Keratinocyte (primary cell): ENCODE measurements at regions not wholly inside any gene's neighbourhood (a gene's known extent, or its start where the extent isn't known, plus 50 kb on each side); places are given as distances from the start of the nearest gene placed in this dataset.

Source experiments
- DNase-seq: peaks from one replicate; pipeline ENCODE4 v3.0.0-alpha.2; 2011; ENCODE audit warnings: low read depth, missing footprints, low spot score
- FAIRE-seq: peaks from 2 replicates; lab custom pipeline; 2011; peaks lifted over from hg19 to GRCh38; lab: Jason Lieb, UNC
- H2AFZ ChIP-seq: 2 replicates; pipeline ENCODE4 v1.6.0; 2012; ENCODE audit warnings: low read length, control low read depth, inconsistent platforms; ENCODE audit not compliant: control insufficient read depth
- H3K27ac ChIP-seq: 2 replicates; pipeline ENCODE4 v1.5.1; 2011; ENCODE audit warnings: low read length; ENCODE audit not compliant: control insufficient read depth, insufficient read depth
- H3K27me3 ChIP-seq: 3 replicates; pipeline ENCODE4 v1.6.0; 2011; ENCODE audit warnings: low read length; ENCODE audit not compliant: control insufficient read depth, insufficient read depth; ENCODE audit errors: extremely low read depth
- H3K36me3 ChIP-seq, 2 experiments: 2 replicates in 1 of 2; 3 replicates in 1 of 2; pipeline ENCODE4 v1.5.1; 2011; ENCODE audit warnings: low read length in 2 of 2, mild to moderate bottlenecking in 1 of 2; ENCODE audit not compliant: control insufficient read depth in 2 of 2, insufficient read depth in 2 of 2; ENCODE audit errors: extremely low read depth in 1 of 2
- H3K4me1 ChIP-seq: 3 replicates; pipeline ENCODE4 v1.5.1; 2011; ENCODE audit warnings: low read length; ENCODE audit not compliant: control insufficient read depth, insufficient read depth; ENCODE audit errors: extremely low read depth
- H3K4me2 ChIP-seq: 3 replicates; pipeline ENCODE4 v1.6.0; 2011; ENCODE audit warnings: low read depth, low read length; ENCODE audit not compliant: control insufficient read depth, insufficient read depth; ENCODE audit errors: extremely low read depth
- H3K4me3 ChIP-seq, 3 experiments: fragments of 200-600 bp in 1 of 3; sonication (generic) in 1 of 3; 2 replicates in 2 of 3; 3 replicates in 1 of 3; pipeline ENCODE4 v1.5.1; 2011 to 2016; ENCODE audit warnings: low read length in 3 of 3, mild to moderate bottlenecking in 3 of 3, control low read depth in 2 of 3, inconsistent platforms in 1 of 3, low read depth in 1 of 3, mixed read lengths in 1 of 3, mixed run types in 1 of 3, moderate library complexity in 1 of 3; ENCODE audit not compliant: control insufficient read depth in 2 of 3, insufficient read depth in 2 of 3; ENCODE audit errors: extremely low read depth in 1 of 3
- H3K79me2 ChIP-seq: 2 replicates; pipeline ENCODE4 v1.6.0; 2012; ENCODE audit warnings: low read length; ENCODE audit not compliant: control insufficient read depth, insufficient read depth
- H3K9ac ChIP-seq: 3 replicates; pipeline ENCODE4 v1.6.0; 2011; ENCODE audit warnings: low read length; ENCODE audit not compliant: control insufficient read depth, insufficient read depth; ENCODE audit errors: extremely low read depth
- H3K9me1 ChIP-seq: 3 replicates; pipeline ENCODE4 v1.6.0; 2011; ENCODE audit warnings: low read length; ENCODE audit not compliant: control insufficient read depth, insufficient read depth; ENCODE audit errors: extremely low read depth
- H3K9me3 ChIP-seq: 2 replicates; pipeline ENCODE4 v1.5.1; 2012; ENCODE audit warnings: low read depth, low read length; ENCODE audit not compliant: control insufficient read depth
- H4K20me1 ChIP-seq: 3 replicates; pipeline ENCODE4 v1.6.0; 2011; ENCODE audit warnings: low read length; ENCODE audit not compliant: control insufficient read depth, insufficient read depth; ENCODE audit errors: extremely low read depth
- CTCF ChIP-seq, 3 experiments: IDR thresholded peaks in 1 of 3; conservative IDR thresholded peaks in 1 of 3; optimal IDR thresholded peaks in 1 of 3; 2 replicates in 2 of 3; 3 replicates in 1 of 3; pipeline versions ENCODE3 to v1.5.1; 2011; ENCODE audit warnings: low read length in 3 of 3, mild to moderate bottlenecking in 3 of 3, moderate library complexity in 2 of 3, control low read depth in 1 of 3, inconsistent platforms in 1 of 3; ENCODE audit not compliant: insufficient read depth in 2 of 3; ENCODE audit errors: extremely low read depth in 1 of 3
- EZH2 ChIP-seq: IDR thresholded peaks from one replicate; pipeline ENCODE4 v1.6.1; 2012; ENCODE audit warnings: inconsistent platforms, mild to moderate bottlenecking, low read length, moderate library complexity
- dilution Hi-C: fragments of 300-500 bp; cut with MboI; formaldehyde crosslinking; loops from one replicate; pipeline ENCODE4 v1.7.0; 2020; ENCODE audit warnings: low sequenced_read_pairs; ENCODE audit not compliant: extremely low pct_ligation_motif_present

DNA sequence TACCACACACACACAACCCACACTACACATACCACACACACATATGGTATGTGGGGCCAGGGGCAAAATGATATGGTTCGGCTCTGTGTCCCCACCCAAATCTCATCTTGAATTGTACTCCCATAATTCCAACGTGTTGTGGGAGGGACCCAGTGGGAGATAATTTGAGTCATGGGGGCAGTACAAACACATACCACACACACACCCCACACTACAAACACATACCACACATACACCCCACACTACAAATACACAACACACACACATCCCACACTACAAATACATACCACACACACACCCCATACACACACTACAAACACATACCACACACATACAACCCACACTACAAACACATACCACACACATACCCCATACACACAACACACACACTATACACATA is 117.8 kb downstream of the TTC32 start:
- Histone ChIP-seq H3K36me3 (no peaks in the 10 kb centered on the region), H3K4me1 (peaks cover 9% of the 10 kb centered on the region), H3K27me3 (peaks cover 14% of the 10 kb centered on the region), H3K79me2 (no peaks in the 10 kb centered on the region), H3K9me1 (no peaks in the 10 kb centered on the region), H3K4me2 (no peak overlapping the region), H3K4me3 (no peak overlapping the region), H2AFZ (no peak overlapping the region), H3K27ac (no peak overlapping the region), H3K9ac (no peak overlapping the region), H4K20me1 (no peaks in the 10 kb centered on the region), H3K9me3 (no peaks in the 10 kb centered on the region)
- dilution Hi-C loops = no loop called here
- FAIRE-seq (no peak), DNase-seq (no peak)
- TF ChIP-seq CTCF (optimal IDR thresholded peaks at IDR 0.05 in 1 of 3, IDR thresholded peaks at IDR 0.05 in 1 of 3, conservative IDR thresholded peaks at IDR 0.05 in 1 of 3; ENCODE audit: extremely low read depth in 1 of 3, insufficient read depth in 2 of 3, low read length in 3 of 3) (no peak), EZH2 (no peak)

DNA sequence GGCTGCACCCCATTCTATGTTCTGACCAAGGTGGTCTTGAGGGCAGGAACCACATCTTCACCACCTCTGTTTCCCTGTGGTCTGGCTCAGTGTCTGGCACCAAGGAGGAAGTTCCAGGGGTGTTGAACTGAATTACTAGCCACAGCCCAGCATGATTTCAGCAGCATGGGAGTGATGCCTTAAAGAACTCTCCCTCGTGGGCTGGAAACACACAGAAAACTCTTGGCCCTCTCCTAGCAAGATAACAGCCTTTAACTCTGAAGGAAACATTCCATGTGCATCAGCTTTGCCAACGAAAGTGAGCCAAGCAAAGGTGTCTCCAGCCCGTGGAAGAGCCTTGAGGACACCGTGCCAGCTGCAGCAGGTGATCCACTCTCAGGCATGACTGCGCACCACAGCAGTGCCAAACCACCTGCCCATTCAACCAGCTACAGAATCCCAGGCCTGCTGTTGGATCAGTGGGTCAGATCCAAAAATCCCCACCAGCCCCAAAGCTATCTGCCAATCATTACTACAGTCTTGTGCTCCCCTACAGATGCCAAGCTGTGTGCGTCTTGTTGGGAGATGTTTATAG is 124.8 kb downstream of the TTC32 start:
- DNase-seq (no peak), FAIRE-seq (no peak)
- H4K20me1 ChIP-seq = no peaks in the 10 kb centered on the region
- H3K27me3 ChIP-seq = peaks cover 28% of the 10 kb centered on the region
- no peaks in the 10 kb centered on the region for H3K79me2 ChIP-seq
- H3K27ac ChIP-seq = no peak overlapping the region
- H3K9me3 ChIP-seq = no peaks in the 10 kb centered on the region
- no peaks in the 10 kb centered on the region for H3K36me3 ChIP-seq
- no peaks in the 10 kb centered on the region for H3K4me1 ChIP-seq
- no peak overlapping the region for H3K4me2 ChIP-seq
- H3K4me3 ChIP-seq = no peak overlapping the region
- TF ChIP-seq EZH2 (no peak), CTCF (optimal IDR thresholded peaks at IDR 0.05 in 1 of 3, IDR thresholded peaks at IDR 0.05 in 1 of 3, conservative IDR thresholded peaks at IDR 0.05 in 1 of 3; ENCODE audit: extremely low read depth in 1 of 3, insufficient read depth in 2 of 3, low read length in 3 of 3) (no peak)
- no peak overlapping the region for H2AFZ ChIP-seq
- dilution Hi-C loops = no loop called here
- no peak overlapping the region for H3K9ac ChIP-seq
- H3K9me1 ChIP-seq = no peaks in the 10 kb centered on the region
